ENCODE measurements at regions not wholly inside any gene's neighbourhood (a gene's known extent, or its start where the extent isn't known, plus 50 kb on each side); places are given as distances from the start of the nearest gene placed in this dataset.
"Not testable (repeated sequence)": the region's sequence is repeated elsewhere in the genome, so short reads cannot be mapped to it uniquely, and the experiment has no call there.

DNA sequence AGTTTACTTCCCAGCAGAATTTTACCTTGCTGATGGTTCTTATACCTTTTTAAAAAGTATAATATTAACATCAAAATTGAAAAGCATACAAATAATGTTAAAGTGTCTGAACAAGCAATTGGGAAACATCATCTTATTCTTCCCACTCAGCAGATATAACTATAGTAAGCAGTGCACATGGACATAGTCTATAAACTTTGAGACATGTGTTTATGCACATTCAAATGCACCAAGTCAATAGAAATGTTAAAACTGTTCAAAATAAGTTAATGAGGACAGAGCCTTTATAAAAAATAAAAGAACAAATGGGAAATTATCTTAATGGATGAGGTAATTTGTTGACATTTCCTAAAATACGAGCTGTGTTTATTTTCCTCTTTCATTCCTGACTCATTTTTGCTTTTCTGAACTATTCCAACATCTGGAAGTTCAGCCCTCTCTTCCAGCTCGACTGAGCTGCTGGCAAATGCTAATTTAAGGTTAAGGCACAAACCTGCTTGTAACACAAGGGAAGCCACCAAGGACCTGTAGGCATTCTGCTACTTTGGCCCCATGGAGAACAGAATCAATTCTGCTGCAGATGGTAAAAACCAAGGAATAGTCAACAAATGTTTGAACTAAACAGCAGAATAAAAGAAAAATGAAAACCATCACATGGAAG is 110.3 kb upstream of the MAP3K4 start:
- Mint-ChIP-seq H3K4me3 (no peak overlapping the region), H3K27ac (no peak overlapping the region), H3K27me3 (peaks cover 3% of the 10 kb centered on the region), H3K36me3 (no peaks in the 10 kb centered on the region), H3K4me1 (ENCODE audit: low read depth) (no peaks in the 10 kb centered on the region), H3K9me3 (ENCODE audit: low read depth) (no peaks in the 10 kb centered on the region)

DNA sequence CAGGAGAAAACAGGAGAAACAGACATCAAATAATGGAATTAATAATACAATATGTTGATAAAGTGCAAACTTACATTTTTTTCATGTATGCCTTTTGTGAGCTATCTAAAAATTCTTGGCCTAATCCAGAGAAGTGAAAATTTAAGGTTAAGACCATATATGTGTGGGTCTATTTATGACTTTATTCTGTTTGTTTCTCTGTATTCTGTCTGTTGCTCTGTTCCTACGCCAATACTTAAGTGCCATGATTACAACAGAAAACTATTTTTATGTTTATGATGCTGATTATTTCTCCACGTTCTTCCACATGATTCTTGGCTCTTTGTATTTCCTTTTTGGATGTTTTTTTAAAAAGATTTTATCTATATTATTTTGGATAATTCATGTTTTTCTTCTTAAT is 109.6 kb upstream of the MAP3K4 start:
- Mint-ChIP-seq H3K4me3 (no peak overlapping the region), H3K27ac (no peak overlapping the region)

DNA sequence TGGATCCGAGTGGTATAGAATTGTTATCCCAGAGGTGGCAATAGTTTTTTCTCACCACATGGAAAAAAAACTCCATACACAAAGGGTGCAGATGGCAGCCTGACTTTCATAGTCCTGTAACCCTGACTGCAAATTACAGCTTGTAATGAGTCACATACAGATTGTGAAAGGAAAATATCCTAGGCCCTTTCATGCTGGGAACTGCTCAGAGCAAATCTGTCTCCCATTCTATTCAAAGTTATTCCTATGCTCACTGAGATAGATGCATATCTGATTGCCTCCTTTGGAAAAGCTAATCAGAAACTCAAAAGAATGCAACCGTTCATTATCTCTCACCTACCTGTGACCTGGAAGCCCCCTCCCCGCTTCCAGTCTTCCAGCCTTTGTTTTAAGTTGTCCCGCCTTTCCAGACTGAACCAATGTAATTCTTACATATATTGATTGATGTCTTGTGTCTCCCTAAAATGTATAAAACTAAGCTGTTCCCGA is 108.7 kb upstream of the MAP3K4 start:
- no peak overlapping the region for H3K27ac Mint-ChIP-seq
- no peaks in the 10 kb centered on the region for H3K4me1 Mint-ChIP-seq (ENCODE audit: low read depth)
- H3K36me3 Mint-ChIP-seq: no peaks in the 10 kb centered on the region
- peaks cover 2% of the 10 kb centered on the region for H3K27me3 Mint-ChIP-seq
- H3K4me3 Mint-ChIP-seq: no peak overlapping the region
- H3K9me3 Mint-ChIP-seq (ENCODE audit: low read depth): no peaks in the 10 kb centered on the region

More for the DNA sequence above, 109.6 kb upstream of the MAP3K4 start:
- H3K9me3 Mint-ChIP-seq (ENCODE audit: low read depth): no peaks in the 10 kb centered on the region
- H3K4me1 Mint-ChIP-seq (ENCODE audit: low read depth): no peaks in the 10 kb centered on the region
- no peaks in the 10 kb centered on the region for H3K36me3 Mint-ChIP-seq
- H3K27me3 Mint-ChIP-seq: peaks cover 2% of the 10 kb centered on the region

DNA sequence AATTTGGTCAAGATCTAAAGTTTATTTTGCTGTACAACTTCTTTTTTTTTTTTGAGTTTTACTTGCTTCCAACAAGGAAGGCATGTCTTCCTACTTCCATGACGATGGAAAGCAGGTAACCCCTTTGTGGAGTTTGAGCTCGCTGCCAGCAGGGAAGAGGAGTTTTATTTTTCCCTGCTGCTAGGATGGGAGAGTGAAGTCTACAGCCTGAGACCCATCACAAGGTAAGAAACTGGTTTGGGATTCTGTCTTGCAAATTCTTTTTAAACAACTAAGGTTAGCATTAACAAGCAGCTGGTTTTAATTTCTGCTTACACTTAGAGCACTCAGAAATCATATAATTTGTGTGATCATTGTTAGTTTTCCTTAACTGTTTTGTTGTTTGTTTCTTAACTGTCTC is 108.0 kb upstream of the MAP3K4 start:
- H3K4me1 Mint-ChIP-seq (ENCODE audit: low read depth): no peaks in the 10 kb centered on the region
- no peak overlapping the region for H3K4me3 Mint-ChIP-seq
- no peaks in the 10 kb centered on the region for H3K9me3 Mint-ChIP-seq (ENCODE audit: low read depth)
- peaks cover 2% of the 10 kb centered on the region for H3K27me3 Mint-ChIP-seq
- H3K36me3 Mint-ChIP-seq: no peaks in the 10 kb centered on the region
- no peak overlapping the region for H3K27ac Mint-ChIP-seq

DNA sequence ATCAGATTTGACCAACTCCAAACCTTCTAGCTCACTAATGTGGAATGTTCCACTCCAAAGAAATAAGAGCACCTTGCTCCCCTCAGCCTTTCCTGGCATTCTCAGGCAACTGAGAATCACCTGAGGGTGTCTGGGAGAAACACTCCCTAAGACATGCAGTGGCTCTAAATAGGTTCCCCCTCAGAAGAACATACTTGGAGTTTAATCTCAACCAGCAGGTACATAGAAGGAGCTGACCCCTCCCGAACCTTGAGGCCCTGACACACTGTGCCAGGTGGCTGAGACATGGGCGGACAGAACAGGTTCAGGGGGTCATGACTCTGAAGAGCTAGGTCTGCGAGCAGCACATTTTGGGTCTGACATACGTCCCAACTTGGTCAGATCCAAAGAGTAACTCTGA is 107.6 kb upstream of the MAP3K4 start:
- peaks cover 2% of the 10 kb centered on the region for H3K27me3 Mint-ChIP-seq
- no peaks in the 10 kb centered on the region for H3K36me3 Mint-ChIP-seq
- no peak overlapping the region for H3K27ac Mint-ChIP-seq
- H3K9me3 Mint-ChIP-seq (ENCODE audit: low read depth): no peaks in the 10 kb centered on the region
- no peaks in the 10 kb centered on the region for H3K4me1 Mint-ChIP-seq (ENCODE audit: low read depth)
- no peak overlapping the region for H3K4me3 Mint-ChIP-seq

- H3K4me1 Mint-ChIP-seq (ENCODE audit: low read depth); H3K9me3 Mint-ChIP-seq (ENCODE audit: low read depth); H3K27me3 Mint-ChIP-seq; H3K27ac Mint-ChIP-seq; H3K36me3 Mint-ChIP-seq; H3K4me3 Mint-ChIP-seq: not testable (repeated sequence)
Measured at GRCh38 chr6:160889148-160889547, 102.4 kb upstream of the MAP3K4 start.

DNA sequence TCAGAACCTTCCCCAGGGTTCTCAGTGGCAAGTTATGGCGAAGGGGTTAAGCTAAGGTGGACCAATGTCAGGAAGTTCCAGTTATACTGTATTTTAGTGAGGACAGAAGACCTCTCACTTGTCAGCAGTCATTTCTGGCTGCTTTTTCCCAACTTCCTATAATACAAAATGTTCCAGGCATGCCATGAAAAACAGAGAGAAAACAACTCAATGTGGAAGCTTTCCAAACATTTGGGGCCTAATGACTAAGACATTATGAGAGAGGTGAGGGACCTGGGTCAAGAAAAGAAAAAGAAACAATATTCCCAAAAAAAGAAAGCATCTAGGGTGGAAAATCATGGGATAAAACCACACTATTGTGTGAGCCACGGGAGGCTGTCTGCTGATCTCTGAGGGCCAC is 99.9 kb upstream of the MAP3K4 start:
- no peaks in the 10 kb centered on the region for H3K4me1 Mint-ChIP-seq (ENCODE audit: low read depth)
- H3K27ac Mint-ChIP-seq: no peak overlapping the region
- H3K4me3 Mint-ChIP-seq: no peak overlapping the region
- peaks cover 2% of the 10 kb centered on the region for H3K27me3 Mint-ChIP-seq
- H3K9me3 Mint-ChIP-seq (ENCODE audit: low read depth): no peaks in the 10 kb centered on the region
- no peaks in the 10 kb centered on the region for H3K36me3 Mint-ChIP-seq

- Mint-ChIP-seq H3K9me3 (ENCODE audit: low read depth) (no peaks in the 10 kb centered on the region), H3K27me3 (peaks cover 8% of the 10 kb centered on the region), H3K4me3 (no peak overlapping the region), H3K4me1 (ENCODE audit: low read depth) (no peaks in the 10 kb centered on the region), H3K27ac (no peak overlapping the region), H3K36me3 (no peaks in the 10 kb centered on the region)
Measured at GRCh38 chr6:160895562-160895961, 96.0 kb upstream of the MAP3K4 start.

DNA sequence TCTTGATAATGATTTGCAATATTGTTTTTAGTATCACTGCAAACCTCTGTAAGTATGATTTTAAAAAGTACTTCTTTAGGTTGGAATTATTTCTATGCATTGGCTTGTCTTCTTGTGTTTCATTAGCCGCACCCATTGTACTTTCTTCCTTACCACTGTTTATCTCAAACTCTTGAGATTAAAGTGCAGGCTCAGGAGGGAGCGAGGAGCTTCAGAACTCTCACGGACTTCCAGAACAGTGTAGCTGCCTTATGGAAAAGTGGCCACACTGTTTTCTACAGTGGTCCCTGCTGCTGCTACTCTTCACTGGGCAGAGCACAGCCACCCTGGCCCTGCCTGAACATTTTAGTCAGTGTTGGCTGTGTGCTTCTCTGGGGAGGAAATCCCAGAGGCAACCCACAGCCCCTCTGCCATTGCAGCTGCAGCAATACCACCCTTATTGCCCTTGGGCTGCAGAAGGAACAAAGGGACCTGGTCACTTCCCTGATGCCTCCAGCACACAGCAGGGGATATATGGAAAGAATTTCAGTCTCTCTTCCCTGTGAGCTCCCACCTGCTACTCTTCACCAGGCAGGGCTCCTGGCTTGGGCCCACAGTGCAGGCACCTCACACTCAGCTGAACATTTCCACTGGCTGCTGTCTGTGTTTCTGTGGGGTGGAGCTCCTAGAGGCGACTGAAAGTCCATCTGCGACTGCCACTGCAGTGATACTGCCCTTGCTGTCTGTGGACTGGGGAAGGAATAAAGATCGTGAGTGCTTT is 91.7 kb upstream of the MAP3K4 start:
- H3K27ac Mint-ChIP-seq: no peak overlapping the region
- no peaks in the 10 kb centered on the region for H3K9me3 Mint-ChIP-seq (ENCODE audit: low read depth)
- no peak overlapping the region for H3K4me3 Mint-ChIP-seq
- H3K36me3 Mint-ChIP-seq: no peaks in the 10 kb centered on the region
- H3K27me3 Mint-ChIP-seq: peaks cover 16% of the 10 kb centered on the region
- H3K4me1 Mint-ChIP-seq (ENCODE audit: low read depth): no peaks in the 10 kb centered on the region

DNA sequence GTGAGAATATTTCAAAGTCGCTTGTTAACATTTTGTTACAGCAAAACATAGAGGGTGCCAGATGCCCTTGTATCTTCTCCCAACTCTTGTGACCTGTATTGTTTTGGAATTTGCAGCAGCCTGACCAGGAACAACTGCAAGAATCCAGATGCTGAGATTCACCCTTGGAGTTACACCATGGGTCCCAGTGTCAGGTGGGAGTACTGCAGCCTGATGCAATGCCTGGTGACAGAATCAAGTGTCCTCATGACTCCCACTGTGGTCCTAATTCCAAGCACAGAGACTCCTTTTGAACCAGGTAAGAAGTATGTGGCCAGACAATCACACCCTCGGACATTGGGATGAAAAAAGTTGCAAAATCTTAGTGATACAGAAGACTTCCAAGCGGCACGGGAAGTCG is 79.6 kb upstream of the MAP3K4 start:
- peaks cover 7% of the 10 kb centered on the region for H3K27me3 Mint-ChIP-seq
- H3K36me3 Mint-ChIP-seq: no peaks in the 10 kb centered on the region
- no peaks in the 10 kb centered on the region for H3K4me1 Mint-ChIP-seq (ENCODE audit: low read depth)
- no peak overlapping the region for H3K4me3 Mint-ChIP-seq
- H3K9me3 Mint-ChIP-seq (ENCODE audit: low read depth): peaks cover 7% of the 10 kb centered on the region
- no peak overlapping the region for H3K27ac Mint-ChIP-seq

DNA sequence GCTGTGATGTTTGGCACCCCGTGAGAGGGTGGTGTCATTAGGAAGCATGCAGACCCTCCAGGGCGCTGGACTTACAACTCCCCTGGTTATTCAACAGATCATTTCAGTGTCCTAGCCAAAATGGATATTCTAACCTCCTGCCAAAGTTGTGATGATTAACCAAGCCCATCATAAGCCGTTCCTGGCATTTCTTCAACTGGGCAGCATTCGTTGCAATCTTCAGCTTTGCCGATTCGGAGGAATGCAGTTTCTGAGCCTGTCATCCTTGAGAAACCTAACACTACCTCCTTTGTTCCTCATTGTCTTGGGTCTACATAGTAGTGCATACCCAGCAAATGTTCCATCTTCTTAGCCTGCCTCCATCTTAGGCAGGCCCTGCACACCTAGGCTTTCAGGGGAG is 79.2 kb upstream of the MAP3K4 start:
- Mint-ChIP-seq H3K9me3 (ENCODE audit: low read depth) (peaks cover 7% of the 10 kb centered on the region), H3K36me3 (no peaks in the 10 kb centered on the region), H3K4me1 (ENCODE audit: low read depth) (no peaks in the 10 kb centered on the region), H3K27me3 (peaks cover 8% of the 10 kb centered on the region), H3K27ac (no peak overlapping the region), H3K4me3 (no peak overlapping the region)

DNA sequence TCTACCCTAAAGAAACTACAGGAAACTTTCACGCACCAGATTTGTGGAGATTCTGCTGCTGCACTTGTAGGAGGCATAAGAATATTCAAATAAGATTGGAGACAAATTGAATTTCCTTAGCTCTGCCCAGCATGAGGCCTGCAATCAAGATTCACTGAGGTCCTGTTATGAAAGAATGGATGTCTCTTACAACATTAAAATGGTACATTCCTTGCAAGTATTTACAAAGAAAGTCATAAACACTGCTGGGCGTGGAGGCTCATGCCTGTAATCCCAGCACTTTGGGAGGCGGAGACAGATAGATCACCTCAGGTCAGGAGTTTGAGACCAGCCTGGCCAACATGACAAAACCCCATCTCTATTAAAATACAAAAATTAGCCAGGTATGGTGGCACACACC is 74.0 kb upstream of the MAP3K4 start:
- Mint-ChIP-seq H3K27ac (no peak overlapping the region), H3K4me3 (no peak overlapping the region), H3K36me3 (no peaks in the 10 kb centered on the region), H3K9me3 (ENCODE audit: low read depth) (peaks cover 7% of the 10 kb centered on the region), H3K27me3 (peaks cover 7% of the 10 kb centered on the region), H3K4me1 (ENCODE audit: low read depth) (no peaks in the 10 kb centered on the region)

- Mint-ChIP-seq H3K27ac (no peak overlapping the region), H3K4me1 (ENCODE audit: low read depth) (no peaks in the 10 kb centered on the region), H3K4me3 (no peak overlapping the region), H3K9me3 (ENCODE audit: low read depth) (no peaks in the 10 kb centered on the region), H3K36me3 (no peaks in the 10 kb centered on the region), H3K27me3 (peaks cover 9% of the 10 kb centered on the region)
Measured at GRCh38 chr6:160919723-160920440, 71.7 kb upstream of the MAP3K4 start.

GRCh38 chr6:160921095-160921494 is 70.5 kb upstream of the MAP3K4 start:
- no peaks in the 10 kb centered on the region for H3K36me3 Mint-ChIP-seq
- H3K27ac Mint-ChIP-seq: no peak overlapping the region

More at GRCh38 chr6:160921095-160921494, 70.5 kb upstream of the MAP3K4 start:
- Mint-ChIP-seq H3K9me3 (ENCODE audit: low read depth) (no peaks in the 10 kb centered on the region), H3K27me3 (peaks cover 9% of the 10 kb centered on the region), H3K4me3 (no peak overlapping the region), H3K4me1 (ENCODE audit: low read depth) (no peaks in the 10 kb centered on the region)
